GM23338 (cell line): ENCODE measurements at regions not wholly inside any gene's neighbourhood (a gene's known extent, or its start where the extent isn't known, plus 50 kb on each side); places are given as distances from the start of the nearest gene placed in this dataset.

Experiments
- ATAC-seq: fragments of 200-7000 bp; cut with Tn5 transposase; 3 replicates; pipeline ENCODE4 v1.9.1; 2020
- DNase-seq: peaks from one replicate; pipeline ENCODE4 v3.0.0-alpha.2; 2015; ENCODE audit warnings: low spot score
- H2AFZ ChIP-seq: fragments of 200-600 bp; sonication (generic); 2 replicates; pipeline ENCODE4 v1.8.0; 2016; ENCODE audit warnings: antibody characterized with exemption, mild to moderate bottlenecking, moderate library complexity
- H3F3A ChIP-seq: fragments of 200-600 bp; sonication (generic); replicated peaks from 2 replicates; pipeline ENCODE4 v1.8.0; 2017; ENCODE audit warnings: antibody characterized with exemption, mixed run types, low read depth
- H3K27ac ChIP-seq: fragments of 200-600 bp; sonication (generic); 2 replicates; pipeline ENCODE4 v1.6.1; 2016; ENCODE audit warnings: low read depth
- H3K27me3 ChIP-seq: fragments of 200-600 bp; sonication (generic); 2 replicates; pipeline ENCODE4 v1.8.0; 2016; ENCODE audit warnings: mild to moderate bottlenecking, mixed run types, moderate library complexity; ENCODE audit not compliant: insufficient read depth
- H3K36me3 ChIP-seq: fragments of 200-600 bp; sonication (generic); 2 replicates; pipeline ENCODE4 v1.8.0; 2016; ENCODE audit warnings: mild to moderate bottlenecking; ENCODE audit not compliant: insufficient read depth
- H3K4me1 ChIP-seq: fragments of 200-600 bp; sonication (generic); 2 replicates; pipeline ENCODE4 v1.8.0; 2016; ENCODE audit warnings: mild to moderate bottlenecking, moderate library complexity; ENCODE audit not compliant: insufficient read depth
- H3K4me2 ChIP-seq: fragments of 200-600 bp; sonication (generic); 2 replicates; pipeline ENCODE4 v1.7.1; 2017; ENCODE audit warnings: mixed run types
- H3K4me3 ChIP-seq: fragments of 200-600 bp; sonication (generic); 2 replicates; pipeline ENCODE4 v1.6.1; 2016; ENCODE audit warnings: mixed run types
- H3K79me2 ChIP-seq: fragments of 200-600 bp; sonication (generic); replicated peaks from 2 replicates; pipeline ENCODE4 v1.8.0; 2017; ENCODE audit warnings: mild to moderate bottlenecking; ENCODE audit not compliant: insufficient read depth
- H3K9me2 ChIP-seq: fragments of 200-600 bp; sonication (generic); 2 replicates; pipeline ENCODE4 v1.8.0; 2017; ENCODE audit not compliant: insufficient read depth
- H4K20me1 ChIP-seq: fragments of 200-600 bp; sonication (generic); replicated peaks from 2 replicates; pipeline ENCODE4 v1.8.0; 2017; ENCODE audit warnings: mild to moderate bottlenecking; ENCODE audit not compliant: insufficient read depth
- H3K27ac Mint-ChIP-seq: 2 replicates; pipeline ENCODE4 v1.8.0; 2020; ENCODE audit warnings: inconsistent platforms, mild to moderate bottlenecking, moderate library complexity, mixed read lengths
- H3K27me3 Mint-ChIP-seq: 3 replicates; pipeline ENCODE4 v1.8.0; 2022; ENCODE audit warnings: low read depth, mild to moderate bottlenecking, moderate library complexity, mixed read lengths, inconsistent platforms; ENCODE audit not compliant: insufficient read depth, poor library complexity
- H3K36me3 Mint-ChIP-seq: 3 replicates; pipeline ENCODE4 v1.8.0; 2021; ENCODE audit warnings: low read depth, mild to moderate bottlenecking, inconsistent platforms, moderate library complexity, mixed read lengths
- H3K4me1 Mint-ChIP-seq: 3 replicates; pipeline ENCODE4 v1.8.0; 2020; ENCODE audit warnings: mild to moderate bottlenecking, inconsistent platforms, mixed read lengths
- H3K4me3 Mint-ChIP-seq: 3 replicates; pipeline ENCODE4 v1.8.0; 2021; ENCODE audit warnings: moderate library complexity, mild to moderate bottlenecking, inconsistent platforms, mixed read lengths
- H3K9me3 Mint-ChIP-seq: 3 replicates; pipeline ENCODE4 v1.8.0; 2020; ENCODE audit warnings: moderate library complexity, mild to moderate bottlenecking, inconsistent platforms, mixed read lengths
- CREB1 ChIP-seq: fragments of 250-450 bp; sonication (Bioruptor Pico); IDR thresholded peaks from 2 replicates; pipeline ENCODE4 v1.5.0; 2020; ENCODE audit warnings: low read depth, mild to moderate bottlenecking, moderate library complexity
- EZH2phosphoT487 ChIP-seq: fragments of 200-600 bp; sonication (generic); IDR thresholded peaks from one replicate; pipeline ENCODE4 v1.8.1; 2018; ENCODE audit warnings: antibody characterized with exemption; ENCODE audit not compliant: unreplicated experiment
- JUNB ChIP-seq: IDR thresholded peaks from one replicate; pipeline ENCODE4 v1.6.1; 2016; ENCODE audit warnings: antibody characterized with exemption; ENCODE audit not compliant: unreplicated experiment
- NANOG ChIP-seq: IDR thresholded peaks from 2 replicates; pipeline ENCODE4 v1.6.1; 2016; ENCODE audit warnings: antibody characterized with exemption, borderline replicate concordance
- POLR2AphosphoS5 ChIP-seq: IDR thresholded peaks from 2 replicates; pipeline ENCODE4 v1.6.1; 2016; ENCODE audit warnings: antibody characterized with exemption, low read depth
- ZNF114 ChIP-seq: fragments of 250-450 bp; sonication (Bioruptor Pico); IDR thresholded peaks from 2 replicates; pipeline ENCODE4 v1.5.0; 2020; ENCODE audit warnings: mild to moderate bottlenecking, moderate library complexity
- ZNF331 ChIP-seq: fragments of 250-450 bp; sonication (Bioruptor Pico); IDR thresholded peaks from 2 replicates; pipeline ENCODE4 v1.5.0; 2020; ENCODE audit warnings: low read depth, mild to moderate bottlenecking, moderate library complexity
- TF ChIP-seq, protein P1 (sequence below): IDR thresholded peaks from one replicate; pipeline ENCODE4 v1.6.1; 2018; ENCODE audit warnings: antibody characterized with exemption; ENCODE audit not compliant: unreplicated experiment
- TF ChIP-seq, protein P2 (sequence below), 2 experiments: fragments of 200-600 bp in 1 of 2; sonication (generic) in 1 of 2; conservative IDR thresholded peaks; 2 replicates each; pipeline versions ENCODE4 v1.5.1 to v1.6.1; 2016 to 2017; ENCODE audit warnings: antibody characterized with exemption in 2 of 2, low read depth in 2 of 2, mild to moderate bottlenecking in 2 of 2, moderate library complexity in 1 of 2
- TF ChIP-seq, protein P3 (sequence below): IDR thresholded peaks from 2 replicates; pipeline ENCODE4 v1.6.1; 2016; ENCODE audit warnings: antibody characterized with exemption

DNA sequence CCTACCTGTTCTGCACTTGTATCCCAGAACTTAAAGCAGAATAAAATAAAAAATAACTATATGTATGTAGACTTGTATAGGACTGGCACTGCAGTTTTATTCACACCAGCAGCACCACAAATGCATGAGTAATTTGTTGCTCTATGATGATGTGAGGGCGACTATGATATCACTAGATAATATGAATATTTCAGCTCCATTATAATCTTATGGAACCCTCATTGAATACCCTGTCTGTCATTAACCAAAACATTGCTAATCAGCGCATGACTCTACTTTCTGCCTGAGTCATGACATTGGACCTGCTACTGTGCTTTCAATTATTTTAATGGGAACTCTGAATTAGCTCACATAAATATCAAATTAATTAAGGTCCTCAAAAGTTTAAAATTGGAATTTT is 129.4 kb upstream of the RHOBTB1 start:
- Histone ChIP-seq H3K36me3 (no peaks in the 10 kb centered on the region), H3K27me3 (no peaks in the 10 kb centered on the region), H3K79me2 (no peaks in the 10 kb centered on the region), H4K20me1 (no peaks in the 10 kb centered on the region), H3K4me2 (no peak overlapping the region), H3K27ac (no peak overlapping the region), H3K9me2 (no peaks in the 10 kb centered on the region; the same call in 1 of the 2 replicates), H3K4me1 (no peaks in the 10 kb centered on the region), H3K4me3 (no peak overlapping the region), H3F3A (no peaks in the 10 kb centered on the region), H2AFZ (no peak overlapping the region)
- no peak overlapping the region for H3K4me3 Mint-ChIP-seq
- H3K4me1 Mint-ChIP-seq, result no peaks in the 10 kb centered on the region
- H3K27me3 Mint-ChIP-seq, result no peaks in the 10 kb centered on the region
- DNase-seq (no peak), ATAC-seq (no peak)
- TF ChIP-seq, protein P1, sequence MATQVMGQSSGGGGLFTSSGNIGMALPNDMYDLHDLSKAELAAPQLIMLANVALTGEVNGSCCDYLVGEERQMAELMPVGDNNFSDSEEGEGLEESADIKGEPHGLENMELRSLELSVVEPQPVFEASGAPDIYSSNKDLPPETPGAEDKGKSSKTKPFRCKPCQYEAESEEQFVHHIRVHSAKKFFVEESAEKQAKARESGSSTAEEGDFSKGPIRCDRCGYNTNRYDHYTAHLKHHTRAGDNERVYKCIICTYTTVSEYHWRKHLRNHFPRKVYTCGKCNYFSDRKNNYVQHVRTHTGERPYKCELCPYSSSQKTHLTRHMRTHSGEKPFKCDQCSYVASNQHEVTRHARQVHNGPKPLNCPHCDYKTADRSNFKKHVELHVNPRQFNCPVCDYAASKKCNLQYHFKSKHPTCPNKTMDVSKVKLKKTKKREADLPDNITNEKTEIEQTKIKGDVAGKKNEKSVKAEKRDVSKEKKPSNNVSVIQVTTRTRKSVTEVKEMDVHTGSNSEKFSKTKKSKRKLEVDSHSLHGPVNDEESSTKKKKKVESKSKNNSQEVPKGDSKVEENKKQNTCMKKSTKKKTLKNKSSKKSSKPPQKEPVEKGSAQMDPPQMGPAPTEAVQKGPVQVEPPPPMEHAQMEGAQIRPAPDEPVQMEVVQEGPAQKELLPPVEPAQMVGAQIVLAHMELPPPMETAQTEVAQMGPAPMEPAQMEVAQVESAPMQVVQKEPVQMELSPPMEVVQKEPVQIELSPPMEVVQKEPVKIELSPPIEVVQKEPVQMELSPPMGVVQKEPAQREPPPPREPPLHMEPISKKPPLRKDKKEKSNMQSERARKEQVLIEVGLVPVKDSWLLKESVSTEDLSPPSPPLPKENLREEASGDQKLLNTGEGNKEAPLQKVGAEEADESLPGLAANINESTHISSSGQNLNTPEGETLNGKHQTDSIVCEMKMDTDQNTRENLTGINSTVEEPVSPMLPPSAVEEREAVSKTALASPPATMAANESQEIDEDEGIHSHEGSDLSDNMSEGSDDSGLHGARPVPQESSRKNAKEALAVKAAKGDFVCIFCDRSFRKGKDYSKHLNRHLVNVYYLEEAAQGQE, result no peak
- no peak overlapping the region for H3K27ac Mint-ChIP-seq
- no peaks in the 10 kb centered on the region; the same call in 2 of the 3 replicates for H3K9me3 Mint-ChIP-seq
- no peaks in the 10 kb centered on the region for H3K36me3 Mint-ChIP-seq

DNA sequence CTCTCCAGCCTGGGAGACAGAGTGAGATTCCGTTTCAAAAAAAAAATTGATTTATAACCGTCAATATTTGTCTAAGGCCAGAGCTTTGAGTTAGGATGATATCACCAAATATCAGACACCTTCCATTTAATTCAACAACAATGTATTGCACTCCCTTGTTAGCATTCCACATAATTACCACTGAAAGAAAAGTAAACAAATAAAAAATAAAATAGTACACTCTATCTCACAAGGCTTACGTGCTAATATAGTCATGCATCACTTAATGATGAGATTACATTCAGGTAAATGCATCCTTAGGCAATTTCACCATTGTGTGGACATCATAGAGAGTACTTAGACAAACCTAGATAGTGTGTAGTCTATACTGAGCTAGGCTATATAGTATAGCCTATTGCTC is 127.6 kb upstream of the RHOBTB1 start:
- no peak overlapping the region for H3K4me3 ChIP-seq
- H3K4me1 ChIP-seq, result no peaks in the 10 kb centered on the region
- Mint-ChIP-seq H3K9me3 (no peaks in the 10 kb centered on the region), H3K4me1 (no peaks in the 10 kb centered on the region), H3K4me3 (no peak overlapping the region), H3K27ac (no peak overlapping the region), H3K27me3 (no peaks in the 10 kb centered on the region), H3K36me3 (no peaks in the 10 kb centered on the region)
- H4K20me1 ChIP-seq, result no peaks in the 10 kb centered on the region
- H3K79me2 ChIP-seq, result no peaks in the 10 kb centered on the region
- H2AFZ ChIP-seq, result no peak overlapping the region
- DNase-seq (no peak), ATAC-seq (no peak)
- TF ChIP-seq EZH2phosphoT487 (no peak), JUNB (no peak), CREB1 (CRISPR knock-in tag) (no peak), ZNF114 (CRISPR knock-in tag) (no peak), POLR2AphosphoS5 (no peak), ZNF331 (CRISPR knock-in tag) (no peak), NANOG (no peak)
- TF ChIP-seq, protein P2, sequence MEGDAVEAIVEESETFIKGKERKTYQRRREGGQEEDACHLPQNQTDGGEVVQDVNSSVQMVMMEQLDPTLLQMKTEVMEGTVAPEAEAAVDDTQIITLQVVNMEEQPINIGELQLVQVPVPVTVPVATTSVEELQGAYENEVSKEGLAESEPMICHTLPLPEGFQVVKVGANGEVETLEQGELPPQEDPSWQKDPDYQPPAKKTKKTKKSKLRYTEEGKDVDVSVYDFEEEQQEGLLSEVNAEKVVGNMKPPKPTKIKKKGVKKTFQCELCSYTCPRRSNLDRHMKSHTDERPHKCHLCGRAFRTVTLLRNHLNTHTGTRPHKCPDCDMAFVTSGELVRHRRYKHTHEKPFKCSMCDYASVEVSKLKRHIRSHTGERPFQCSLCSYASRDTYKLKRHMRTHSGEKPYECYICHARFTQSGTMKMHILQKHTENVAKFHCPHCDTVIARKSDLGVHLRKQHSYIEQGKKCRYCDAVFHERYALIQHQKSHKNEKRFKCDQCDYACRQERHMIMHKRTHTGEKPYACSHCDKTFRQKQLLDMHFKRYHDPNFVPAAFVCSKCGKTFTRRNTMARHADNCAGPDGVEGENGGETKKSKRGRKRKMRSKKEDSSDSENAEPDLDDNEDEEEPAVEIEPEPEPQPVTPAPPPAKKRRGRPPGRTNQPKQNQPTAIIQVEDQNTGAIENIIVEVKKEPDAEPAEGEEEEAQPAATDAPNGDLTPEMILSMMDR (conservative IDR thresholded peaks at IDR 0.05; ENCODE audit: low read depth in 2 of 2), result no peak
- TF ChIP-seq, protein P3, sequence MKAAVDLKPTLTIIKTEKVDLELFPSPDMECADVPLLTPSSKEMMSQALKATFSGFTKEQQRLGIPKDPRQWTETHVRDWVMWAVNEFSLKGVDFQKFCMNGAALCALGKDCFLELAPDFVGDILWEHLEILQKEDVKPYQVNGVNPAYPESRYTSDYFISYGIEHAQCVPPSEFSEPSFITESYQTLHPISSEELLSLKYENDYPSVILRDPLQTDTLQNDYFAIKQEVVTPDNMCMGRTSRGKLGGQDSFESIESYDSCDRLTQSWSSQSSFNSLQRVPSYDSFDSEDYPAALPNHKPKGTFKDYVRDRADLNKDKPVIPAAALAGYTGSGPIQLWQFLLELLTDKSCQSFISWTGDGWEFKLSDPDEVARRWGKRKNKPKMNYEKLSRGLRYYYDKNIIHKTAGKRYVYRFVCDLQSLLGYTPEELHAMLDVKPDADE, result no peak
- no peaks in the 10 kb centered on the region for H3F3A ChIP-seq
- H3K27ac ChIP-seq, result no peak overlapping the region
- no peaks in the 10 kb centered on the region for H3K36me3 ChIP-seq
- H3K4me2 ChIP-seq, result no peak overlapping the region
- no peaks in the 10 kb centered on the region; the same call in 1 of the 2 replicates for H3K9me2 ChIP-seq
- H3K27me3 ChIP-seq, result no peaks in the 10 kb centered on the region
